GM19438 (cell line): ENCODE measurements at regions not wholly inside any gene's neighbourhood (a gene's known extent, or its start where the extent isn't known, plus 50 kb on each side); places are given as distances from the start of the nearest gene placed in this dataset.

Experiments
- ATAC-seq: cut with Tn5 transposase; IDR thresholded peaks from one replicate; pipeline ENCODE4 v1.9.1; 2021; ENCODE audit warnings: low read depth; ENCODE audit not compliant: unreplicated experiment

DNA sequence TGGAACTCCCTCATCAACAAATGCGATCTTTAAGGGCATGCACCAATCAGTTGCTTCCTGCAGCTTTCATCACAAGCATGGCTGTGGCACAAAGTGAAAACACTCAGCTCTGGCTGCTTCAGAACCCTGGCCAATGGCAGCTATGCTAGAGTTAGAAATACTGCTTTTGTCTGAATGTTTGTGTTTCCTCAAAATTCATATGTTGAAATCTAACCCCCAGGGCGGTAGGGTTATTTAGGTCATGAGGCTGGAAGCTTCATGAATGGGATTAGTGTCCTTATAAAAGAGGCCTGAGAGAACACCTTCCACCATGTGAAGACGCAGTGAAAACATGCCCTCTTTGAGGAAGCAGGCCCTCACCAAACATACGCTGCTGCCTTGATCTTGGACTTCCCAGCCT is 453.9 kb downstream of the SNAPC1 start:
- no peak for ATAC-seq

DNA sequence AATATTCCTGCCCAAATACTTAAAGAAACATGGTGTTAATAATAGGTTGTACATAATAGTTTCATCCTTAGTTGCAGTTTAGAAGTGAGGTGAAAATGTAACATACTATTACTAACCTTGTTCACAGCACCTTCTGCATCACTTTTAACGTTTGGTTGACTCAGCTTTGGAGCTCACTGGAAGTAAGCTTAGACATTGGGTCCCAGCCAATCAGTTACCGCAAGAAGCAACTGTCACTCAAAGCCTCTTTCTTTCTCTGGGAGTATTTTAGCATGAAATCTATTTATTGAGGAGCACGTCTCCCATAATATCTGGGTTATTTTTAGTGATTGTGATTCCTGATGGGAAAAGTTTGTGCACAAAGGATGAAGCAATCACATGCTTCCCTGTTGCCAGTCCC is 472.6 kb downstream of the SNAPC1 start:
- no peak for ATAC-seq

DNA sequence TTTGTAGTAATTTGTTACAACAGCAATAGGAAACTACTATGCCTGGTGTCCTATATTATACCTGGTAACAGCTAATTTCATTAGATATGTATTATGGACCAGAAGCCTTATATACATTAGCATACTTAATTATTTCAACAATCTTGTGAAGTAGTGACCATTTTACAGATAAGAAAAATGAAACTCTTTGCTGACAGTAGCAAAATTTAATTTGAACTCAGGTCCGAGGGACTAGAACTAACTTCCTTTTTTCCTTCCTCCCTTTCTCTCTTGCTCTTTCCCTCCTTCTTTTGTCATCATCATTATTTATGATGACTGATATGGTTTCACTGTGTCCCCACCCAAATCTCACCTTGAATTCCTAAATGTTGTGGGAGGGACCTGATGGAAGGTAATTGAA is 482.0 kb downstream of the SNAPC1 start:
- no peak for ATAC-seq

DNA sequence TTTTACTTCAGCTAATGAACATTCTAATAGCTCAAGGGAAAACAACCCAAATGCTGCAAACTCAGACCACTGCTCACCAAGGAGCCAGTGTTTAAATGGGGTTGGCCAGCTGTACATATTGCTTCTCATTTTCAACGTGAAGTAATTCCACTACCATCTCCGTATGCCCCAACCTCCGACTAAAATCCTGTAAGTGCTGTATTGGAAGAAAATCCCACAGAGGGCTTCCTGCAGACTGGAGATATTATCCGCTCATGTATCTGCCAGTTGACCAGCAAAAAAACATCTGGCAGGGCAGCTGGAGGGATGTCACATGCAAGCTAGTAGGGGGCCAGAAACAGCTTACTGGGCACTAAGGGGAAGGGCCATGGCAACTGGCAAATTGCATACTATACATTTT is 485.0 kb downstream of the SNAPC1 start:
- ATAC-seq, result no peak

DNA sequence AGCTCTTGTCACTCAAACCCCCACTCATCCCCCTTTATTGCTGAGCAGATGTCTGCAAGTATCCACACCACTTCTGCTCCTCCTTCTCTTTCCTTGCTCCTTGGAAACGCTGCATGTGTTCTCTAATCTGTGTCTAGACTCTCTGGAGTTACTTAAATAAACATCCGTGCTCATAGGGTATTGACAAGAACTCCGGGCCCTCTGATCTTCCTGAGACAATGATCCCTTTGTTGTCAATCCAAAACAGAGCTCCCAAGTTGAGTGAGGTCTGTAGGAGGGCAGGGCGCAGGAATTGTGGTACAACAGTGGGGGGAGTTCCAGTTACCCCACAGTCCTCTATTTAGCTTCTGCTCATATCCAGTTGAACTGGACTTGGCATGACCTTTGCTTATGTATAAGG is 489.0 kb downstream of the SNAPC1 start:
- ATAC-seq, result no peak

DNA sequence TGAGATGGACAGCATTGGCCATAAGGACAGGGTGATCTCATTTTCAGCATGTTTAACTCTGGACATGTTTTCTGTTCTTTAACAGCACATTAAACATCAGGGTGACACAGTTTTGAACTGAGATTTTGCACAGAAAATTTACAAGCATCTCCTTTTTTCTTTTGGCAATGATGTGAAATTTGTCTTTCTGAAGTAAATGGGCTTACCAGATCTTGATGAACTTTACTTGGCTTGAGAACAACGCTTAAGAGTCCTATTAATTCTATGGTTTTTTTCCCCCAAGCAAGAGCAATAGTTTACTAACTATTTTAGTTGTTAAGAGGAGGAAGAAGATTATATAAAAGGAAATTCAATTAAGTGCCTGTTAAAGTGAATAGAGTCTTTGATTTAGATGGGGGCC is 491.0 kb downstream of the SNAPC1 start:
- no peak for ATAC-seq

DNA sequence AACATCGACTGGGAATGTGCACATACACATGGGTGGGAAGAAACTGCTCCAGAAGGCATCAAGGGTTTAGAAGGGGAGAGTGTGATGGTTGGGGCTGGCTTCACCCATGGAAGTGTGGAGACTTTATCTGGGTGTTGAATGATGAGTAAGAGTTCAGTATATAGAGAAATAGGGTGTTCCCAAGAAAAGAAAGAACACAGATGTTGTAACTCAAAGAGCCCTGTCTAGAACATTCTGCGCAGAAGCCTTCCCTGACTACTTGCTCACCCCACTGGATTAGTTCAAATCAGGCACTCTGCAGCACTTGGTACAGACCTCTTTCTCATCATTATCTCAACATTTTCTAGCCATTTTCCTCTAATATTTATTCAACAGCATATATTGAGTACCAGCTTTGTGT is 491.7 kb downstream of the SNAPC1 start:
- ATAC-seq, result no peak

DNA sequence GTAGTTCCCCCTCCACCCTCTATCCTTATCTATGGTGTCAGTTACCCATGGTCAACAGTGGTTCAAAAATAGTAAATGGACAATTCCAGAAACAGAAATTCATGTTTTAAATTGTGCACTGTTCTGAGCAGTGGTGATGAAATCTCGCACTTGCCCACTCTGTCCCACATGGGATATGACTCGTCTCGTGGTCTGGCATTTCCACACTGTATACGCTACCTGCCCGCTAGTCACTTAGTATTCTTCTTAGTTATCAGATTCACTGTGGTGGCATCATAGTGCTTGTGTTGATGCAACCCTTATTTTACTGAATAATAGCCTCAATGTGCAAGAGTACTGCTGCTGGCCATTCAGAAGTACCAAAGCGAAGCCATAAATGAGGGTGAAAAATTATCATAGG is 507.0 kb downstream of the SNAPC1 start:
- ATAC-seq, result no peak

DNA sequence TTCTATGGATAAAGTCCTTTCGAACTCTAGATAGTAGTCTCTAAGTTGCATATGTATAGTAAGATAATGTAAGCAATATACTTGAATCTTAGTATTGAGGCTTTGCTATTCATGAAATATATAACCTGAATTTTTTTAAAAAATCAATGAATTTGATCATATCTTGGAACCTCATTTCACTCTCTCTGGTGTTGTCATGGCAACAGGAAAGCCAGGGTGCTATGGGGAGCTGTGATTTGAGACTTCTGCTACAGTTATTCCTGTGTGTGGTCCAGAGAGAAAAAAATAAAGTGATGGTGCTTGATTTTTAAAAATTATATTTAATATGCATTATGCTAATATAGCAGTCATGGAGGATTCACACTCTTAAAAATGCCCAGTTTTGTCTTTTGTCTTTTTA is 508.0 kb downstream of the SNAPC1 start:
- no peak for ATAC-seq

DNA sequence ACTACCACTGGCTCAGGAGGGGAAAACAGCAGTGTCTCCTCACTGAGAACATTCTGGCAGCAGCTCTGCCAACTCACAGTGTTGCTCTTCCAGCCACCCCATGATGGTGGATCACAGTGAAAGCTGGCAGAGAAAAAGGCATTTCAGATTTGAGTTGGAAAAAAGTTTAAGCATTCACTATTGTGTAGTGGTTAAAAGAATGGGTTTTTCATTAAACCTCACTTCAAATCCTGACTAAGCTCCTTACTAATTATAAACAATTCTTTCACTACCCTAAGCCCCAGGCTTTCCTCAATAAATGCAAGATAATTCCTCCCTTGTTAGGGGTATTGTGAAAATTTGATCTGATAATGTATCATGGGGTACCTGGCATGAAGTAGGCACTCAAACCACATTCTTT is 518.1 kb downstream of the SNAPC1 start:
- no peak for ATAC-seq

DNA sequence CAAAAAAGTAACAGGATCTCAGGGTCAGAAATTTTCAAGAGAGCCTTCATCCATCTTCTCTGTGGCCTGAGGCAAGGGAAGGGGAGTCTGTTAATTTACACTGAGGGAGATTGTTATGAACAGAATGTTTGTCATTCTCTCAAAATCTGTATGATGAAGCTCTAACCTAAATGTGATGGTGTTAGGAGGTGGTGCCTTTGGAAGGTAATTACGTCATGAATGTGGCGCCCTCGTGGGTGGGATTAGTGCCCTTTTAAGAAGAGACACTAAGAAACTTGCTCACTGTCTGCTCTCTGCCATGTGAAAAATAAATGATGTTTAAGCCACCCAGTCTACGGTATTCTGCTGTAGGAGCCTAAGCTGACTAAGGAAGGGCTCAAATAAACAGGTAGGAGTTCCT is 521.6 kb downstream of the SNAPC1 start:
- no peak for ATAC-seq

DNA sequence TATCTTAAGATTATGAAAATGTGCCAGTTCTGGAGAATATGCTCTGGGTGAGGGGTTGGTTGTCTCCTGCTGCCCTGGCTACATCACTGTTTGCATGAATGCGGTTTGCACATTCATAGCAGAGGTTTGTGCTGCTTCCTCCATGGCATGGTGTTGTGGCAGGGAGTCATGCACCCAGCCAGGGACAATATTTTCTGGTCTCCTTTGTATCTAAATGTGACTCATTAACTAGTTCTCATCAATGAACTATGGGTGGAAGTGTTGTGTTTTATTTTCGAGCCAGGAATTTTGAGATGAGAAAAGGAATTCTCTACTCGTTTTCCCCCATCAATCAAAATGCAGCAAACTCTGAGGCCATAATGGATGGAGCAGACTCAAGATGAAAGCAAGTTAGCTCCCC is 527.3 kb downstream of the SNAPC1 start:
- ATAC-seq, result no peak

DNA sequence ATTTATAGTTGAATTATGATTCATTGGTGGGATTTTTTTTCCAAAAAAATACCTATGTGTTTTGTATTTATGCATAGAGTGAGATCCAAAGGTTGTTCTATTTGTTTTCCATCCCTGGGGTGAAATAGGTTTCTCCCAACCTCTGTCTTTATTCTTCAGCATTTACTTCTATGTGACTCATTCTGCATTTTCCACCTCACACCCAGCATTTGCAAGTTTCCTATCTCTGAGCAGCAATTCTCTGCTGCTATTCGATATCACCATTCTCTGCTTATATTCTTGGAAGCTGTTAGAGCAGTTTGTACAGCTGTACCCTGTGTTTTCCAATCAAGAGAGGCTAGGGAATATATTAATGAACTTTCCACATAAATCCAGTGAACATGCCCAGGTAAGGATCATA is 538.9 kb downstream of the SNAPC1 start:
- no peak for ATAC-seq

DNA sequence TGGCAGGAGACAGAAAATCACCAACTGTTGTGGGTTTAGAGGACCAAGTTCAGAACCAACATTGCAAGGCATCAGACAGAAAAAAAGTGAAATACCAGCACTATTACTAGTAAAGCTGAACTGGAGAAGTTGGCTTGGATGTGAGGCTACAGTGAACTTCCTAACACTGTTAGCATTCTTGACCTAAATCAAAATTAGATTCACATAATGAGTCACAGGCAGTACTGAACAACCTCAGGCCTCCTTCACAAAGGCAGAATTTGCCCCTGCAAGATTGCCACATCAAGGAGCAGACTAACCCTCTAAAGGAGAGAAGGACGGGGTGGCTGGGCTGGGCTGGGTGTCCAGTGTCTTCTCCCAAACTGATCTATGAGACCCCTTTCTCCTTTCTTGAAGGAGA is 539.7 kb downstream of the SNAPC1 start:
- no peak for ATAC-seq

DNA sequence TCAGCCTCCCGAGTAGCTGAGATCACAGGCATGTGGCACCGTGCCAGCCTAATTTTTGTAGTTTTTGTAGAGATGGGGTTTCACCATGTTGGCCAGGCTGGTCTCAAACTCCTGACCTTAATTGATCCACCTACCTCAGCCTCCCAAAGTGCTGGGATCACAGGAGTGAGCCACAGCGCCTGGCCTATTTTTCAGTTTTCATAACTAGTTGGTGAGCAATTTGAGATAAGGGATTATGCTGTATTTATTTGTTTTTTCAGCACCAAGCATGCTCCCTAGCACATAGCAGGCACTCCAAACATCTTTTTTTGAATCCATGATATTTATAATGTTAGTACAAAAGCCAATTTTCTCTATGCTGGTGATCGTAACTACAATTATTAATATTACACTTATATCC is 541.2 kb downstream of the SNAPC1 start:
- no peak for ATAC-seq

DNA sequence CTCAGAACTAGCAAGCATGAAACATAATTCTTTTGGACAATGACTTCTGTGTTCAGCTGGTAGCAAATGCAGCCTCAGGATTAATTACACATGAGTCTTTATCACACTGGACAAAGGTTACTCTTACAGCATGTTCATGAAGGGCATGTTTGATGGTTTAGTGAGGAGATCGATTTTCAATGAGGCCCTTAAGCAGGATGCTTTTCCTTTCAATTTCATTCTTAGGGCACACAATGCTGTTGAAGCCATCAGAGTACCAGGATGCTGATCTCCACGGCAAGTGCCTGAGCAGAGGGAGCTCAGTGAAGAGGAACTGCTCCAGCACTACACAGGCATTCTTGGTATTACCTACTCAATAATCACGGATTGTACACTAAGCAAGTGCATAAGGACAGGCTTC is 542.0 kb downstream of the SNAPC1 start:
- no peak for ATAC-seq

DNA sequence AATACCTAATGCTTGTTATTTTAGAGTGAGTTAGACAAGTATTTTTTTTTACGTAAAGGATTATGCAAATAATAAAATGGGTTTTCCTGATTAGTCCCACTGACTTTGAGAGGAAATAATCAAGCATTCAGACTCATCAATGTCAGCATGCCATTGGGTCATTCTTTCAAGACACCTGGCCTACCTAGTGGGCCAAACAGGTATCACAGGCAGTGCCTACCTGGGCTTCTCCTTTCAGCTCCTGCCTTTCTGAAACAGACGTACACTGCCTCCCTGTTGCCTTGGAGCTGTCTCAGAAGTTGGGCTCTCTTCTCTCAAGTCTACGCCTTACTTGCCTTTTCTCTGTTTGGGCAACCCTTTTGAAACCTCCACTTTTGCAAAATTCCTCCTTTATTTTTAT is 545.6 kb downstream of the SNAPC1 start:
- ATAC-seq, result no peak

DNA sequence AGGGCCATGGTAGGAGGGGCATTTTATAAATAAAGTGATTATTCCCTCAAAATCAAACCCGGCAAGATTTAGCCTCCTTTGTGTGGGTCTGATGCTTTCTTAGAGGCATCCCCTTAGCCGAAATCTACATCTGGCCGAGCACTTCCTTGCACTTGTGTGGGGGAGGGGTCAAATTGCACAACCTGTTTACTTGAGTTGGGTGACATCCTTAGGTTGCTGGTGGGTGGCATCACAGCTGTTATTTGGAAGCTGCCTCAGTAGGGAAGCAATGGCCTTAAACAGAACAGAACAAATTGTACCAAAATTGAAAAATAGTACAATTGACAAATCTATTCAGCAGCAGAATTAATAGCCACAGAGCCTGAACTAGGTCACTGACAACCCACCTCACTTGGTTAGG is 546.1 kb downstream of the SNAPC1 start:
- no peak for ATAC-seq

DNA sequence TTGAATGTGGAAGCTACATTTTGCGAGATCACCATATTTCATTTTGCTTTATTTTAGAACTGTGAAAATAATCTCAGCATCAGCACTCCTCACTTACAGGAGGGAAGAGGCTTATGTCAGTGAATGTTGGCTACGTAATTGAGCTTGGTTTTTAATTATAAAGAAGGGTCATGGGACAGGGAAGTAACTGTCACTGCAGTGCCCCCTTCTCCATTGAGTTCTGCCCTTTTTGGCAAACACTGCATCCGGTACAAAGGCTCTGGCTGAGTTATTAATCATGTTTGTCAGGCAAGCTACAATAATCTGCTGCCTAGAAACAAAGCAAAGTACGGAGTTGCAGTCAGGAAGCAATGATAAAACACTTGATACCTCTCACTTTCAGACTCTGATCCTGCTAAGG is 546.7 kb downstream of the SNAPC1 start:
- ATAC-seq, result no peak

DNA sequence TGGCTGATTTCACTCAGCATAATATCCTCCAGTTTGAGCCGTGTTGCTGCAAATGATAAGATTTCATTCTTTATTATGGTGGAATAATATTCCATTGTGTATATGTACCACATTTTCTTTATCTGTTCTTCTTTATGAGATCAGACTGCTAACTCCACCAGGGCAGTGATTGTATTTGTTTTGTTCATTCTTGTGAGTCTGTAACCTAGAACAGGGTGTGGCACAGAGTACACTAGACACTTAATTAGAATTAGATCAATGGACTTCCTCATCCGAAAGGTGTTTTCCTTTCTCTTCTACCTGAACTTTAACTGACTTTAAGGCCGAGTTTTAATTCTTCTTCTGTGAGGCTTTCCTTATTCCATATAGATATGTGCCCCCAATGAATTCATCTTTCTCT is 551.0 kb downstream of the SNAPC1 start:
- no peak for ATAC-seq

DNA sequence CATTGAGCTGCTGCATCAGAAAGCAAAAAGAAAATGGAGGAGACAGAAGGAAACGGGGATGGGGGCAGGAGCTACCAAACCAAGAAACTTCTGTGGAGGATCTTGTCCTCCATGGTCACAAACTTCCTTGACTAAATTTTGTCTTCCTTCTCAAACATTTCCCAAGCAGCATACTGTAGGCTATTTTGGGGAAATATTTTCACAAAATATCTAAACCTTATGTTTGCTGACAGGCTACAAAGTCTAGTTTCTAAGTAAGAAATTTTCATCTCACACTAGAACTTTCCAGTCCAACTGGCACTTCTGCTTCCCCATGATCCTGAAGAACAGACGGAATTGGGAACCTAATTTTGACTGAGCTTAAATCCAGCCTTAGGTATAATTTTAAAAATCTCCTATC is 552.0 kb downstream of the SNAPC1 start:
- no peak for ATAC-seq

DNA sequence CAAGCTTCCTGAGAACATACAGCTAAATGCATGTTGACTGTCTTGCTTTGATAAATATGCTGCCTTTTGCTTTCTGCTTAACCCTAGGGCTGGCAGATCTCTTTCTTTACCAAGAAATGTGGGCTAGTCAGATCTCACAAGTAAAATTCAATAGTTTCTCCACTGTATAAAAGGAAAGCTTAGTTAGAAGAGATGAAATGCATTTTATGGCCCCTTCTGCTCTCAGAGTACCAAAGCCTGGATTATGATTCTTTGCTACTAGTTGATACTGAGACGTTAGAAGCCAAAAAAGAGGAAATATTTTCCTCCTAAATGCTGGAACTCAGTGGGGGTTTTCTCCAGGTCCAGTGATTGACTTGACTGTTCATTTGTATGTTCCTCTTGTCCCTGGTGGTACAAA is 552.7 kb downstream of the SNAPC1 start:
- ATAC-seq, result no peak

DNA sequence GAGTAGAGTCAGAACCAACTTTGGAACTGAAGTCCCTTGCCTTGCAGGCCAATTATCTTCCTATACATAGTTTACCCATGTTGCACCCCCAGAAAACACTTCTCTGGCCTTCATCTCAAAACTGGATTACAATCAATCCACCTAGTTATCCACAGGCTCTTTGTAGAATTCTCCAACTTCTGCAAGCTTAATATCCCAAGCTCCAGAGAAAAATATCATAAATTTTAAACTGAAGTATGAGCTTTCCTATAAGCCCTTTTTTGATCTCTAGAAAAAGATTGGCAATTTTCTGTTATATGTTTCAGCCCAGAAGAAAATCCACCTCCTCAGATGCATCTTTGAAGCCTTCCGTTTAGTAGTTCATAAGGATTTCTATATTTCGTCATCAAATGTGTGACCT is 553.4 kb downstream of the SNAPC1 start:
- no peak for ATAC-seq

DNA sequence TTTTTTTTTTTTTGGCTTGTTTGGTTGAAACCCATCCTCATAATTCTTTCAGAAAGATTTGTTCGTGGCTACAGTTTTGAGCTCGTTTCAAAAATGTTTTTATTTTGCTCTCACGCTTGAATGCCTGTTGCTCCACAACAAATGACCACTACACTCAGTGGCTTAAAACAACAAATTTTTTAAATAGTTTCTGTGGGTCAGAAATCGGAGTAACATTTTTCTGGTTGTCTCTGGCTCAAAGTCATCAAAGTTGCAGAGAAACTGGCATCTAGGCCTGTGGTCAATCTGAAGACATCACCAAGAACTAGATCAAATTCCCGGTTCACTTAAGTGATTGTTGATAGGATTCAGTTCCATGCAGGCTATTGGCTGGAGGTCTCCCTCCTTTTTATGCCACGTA is 560.0 kb downstream of the SNAPC1 start:
- ATAC-seq, result no peak
